ENCODE measurements at regions not wholly inside any gene's neighbourhood (a gene's known extent, or its start where the extent isn't known, plus 50 kb on each side); places are given as distances from the start of the nearest gene placed in this dataset.

DNA sequence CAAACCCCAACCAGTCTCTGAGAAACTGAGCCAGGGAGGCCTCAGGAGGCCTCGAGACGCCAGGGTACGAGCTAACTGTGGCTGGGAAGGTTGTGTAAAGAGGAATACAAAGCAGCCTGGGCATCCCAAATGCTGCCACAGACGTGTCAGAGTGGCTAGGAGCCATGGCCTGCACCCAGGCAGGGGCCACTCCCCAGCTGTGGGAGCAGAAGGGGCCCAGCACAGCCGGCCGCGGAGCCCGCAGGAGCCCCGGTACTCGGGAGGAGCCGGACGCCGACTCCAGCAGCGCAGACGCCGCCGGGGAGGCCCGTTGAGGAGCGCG, 349.8 kb upstream of the B3GAT1 start:
- Histone ChIP-seq H3K79me2 (ENCODE audit: low read length) (no peaks in the 10 kb centered on the region), H4K20me1 (ENCODE audit: insufficient read depth, low read length) (no peaks in the 10 kb centered on the region), H3K4me1 (ENCODE audit: low read length) (no peaks in the 10 kb centered on the region), H3K27ac (ENCODE audit: low read length) (no peak overlapping the region), H3K27me3 (ENCODE audit: low read depth, low read length) (no peaks in the 10 kb centered on the region), H3K9ac (ENCODE audit: low read length) (no peak overlapping the region), H3K36me3 (replicated peaks; ENCODE audit: low read depth, low read length) (no peaks in the 10 kb centered on the region), H3K4me2 (ENCODE audit: low read length) (no peak overlapping the region), H2AFZ (ENCODE audit: low read depth, low read length) (no peak overlapping the region), H3K4me3 (ENCODE audit: low read length) (no peak overlapping the region), H3K9me3 (ENCODE audit: insufficient read depth, low read length) (no peaks in the 10 kb centered on the region)
- TF ChIP-seq, protein P1, sequence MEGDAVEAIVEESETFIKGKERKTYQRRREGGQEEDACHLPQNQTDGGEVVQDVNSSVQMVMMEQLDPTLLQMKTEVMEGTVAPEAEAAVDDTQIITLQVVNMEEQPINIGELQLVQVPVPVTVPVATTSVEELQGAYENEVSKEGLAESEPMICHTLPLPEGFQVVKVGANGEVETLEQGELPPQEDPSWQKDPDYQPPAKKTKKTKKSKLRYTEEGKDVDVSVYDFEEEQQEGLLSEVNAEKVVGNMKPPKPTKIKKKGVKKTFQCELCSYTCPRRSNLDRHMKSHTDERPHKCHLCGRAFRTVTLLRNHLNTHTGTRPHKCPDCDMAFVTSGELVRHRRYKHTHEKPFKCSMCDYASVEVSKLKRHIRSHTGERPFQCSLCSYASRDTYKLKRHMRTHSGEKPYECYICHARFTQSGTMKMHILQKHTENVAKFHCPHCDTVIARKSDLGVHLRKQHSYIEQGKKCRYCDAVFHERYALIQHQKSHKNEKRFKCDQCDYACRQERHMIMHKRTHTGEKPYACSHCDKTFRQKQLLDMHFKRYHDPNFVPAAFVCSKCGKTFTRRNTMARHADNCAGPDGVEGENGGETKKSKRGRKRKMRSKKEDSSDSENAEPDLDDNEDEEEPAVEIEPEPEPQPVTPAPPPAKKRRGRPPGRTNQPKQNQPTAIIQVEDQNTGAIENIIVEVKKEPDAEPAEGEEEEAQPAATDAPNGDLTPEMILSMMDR (IDR thresholded peaks at IDR 0.05; ENCODE audit: low read depth, low read length), result no peak
- TF ChIP-seq EZH2phosphoT487 (IDR thresholded peaks at IDR 0.05; ENCODE audit: low read depth), result no peak

GRCh38 chr11:134761386-134761785, 349.3 kb upstream of the B3GAT1 start:
- Histone ChIP-seq H3K4me1 (ENCODE audit: low read length) (no peaks in the 10 kb centered on the region), H3K27ac (ENCODE audit: low read length) (no peak overlapping the region), H3K4me2 (ENCODE audit: low read length) (no peak overlapping the region), H2AFZ (ENCODE audit: low read depth, low read length) (no peak overlapping the region), H4K20me1 (ENCODE audit: insufficient read depth, low read length) (no peaks in the 10 kb centered on the region), H3K9me3 (ENCODE audit: insufficient read depth, low read length) (no peaks in the 10 kb centered on the region), H3K36me3 (replicated peaks; ENCODE audit: low read depth, low read length) (no peaks in the 10 kb centered on the region), H3K9ac (ENCODE audit: low read length) (no peak overlapping the region), H3K27me3 (ENCODE audit: low read depth, low read length) (no peaks in the 10 kb centered on the region), H3K79me2 (ENCODE audit: low read length) (no peaks in the 10 kb centered on the region), H3K4me3 (ENCODE audit: low read length) (no peak overlapping the region)
- no peak for TF ChIP-seq EZH2phosphoT487 (IDR thresholded peaks at IDR 0.05; ENCODE audit: low read depth)
- TF ChIP-seq, protein P1 (IDR thresholded peaks at IDR 0.05; ENCODE audit: low read depth, low read length), result no peak

GRCh38 chr11:134760957-134761356, 348.9 kb upstream of the B3GAT1 start:
- Histone ChIP-seq H3K27me3 (ENCODE audit: low read depth, low read length) (no peaks in the 10 kb centered on the region), H3K4me1 (ENCODE audit: low read length) (no peaks in the 10 kb centered on the region), H3K27ac (ENCODE audit: low read length) (no peak overlapping the region), H2AFZ (ENCODE audit: low read depth, low read length) (no peak overlapping the region), H3K4me2 (ENCODE audit: low read length) (no peak overlapping the region), H4K20me1 (ENCODE audit: insufficient read depth, low read length) (no peaks in the 10 kb centered on the region), H3K79me2 (ENCODE audit: low read length) (no peaks in the 10 kb centered on the region), H3K9ac (ENCODE audit: low read length) (no peak overlapping the region), H3K4me3 (ENCODE audit: low read length) (no peak overlapping the region), H3K36me3 (replicated peaks; ENCODE audit: low read depth, low read length) (no peaks in the 10 kb centered on the region), H3K9me3 (ENCODE audit: insufficient read depth, low read length) (no peaks in the 10 kb centered on the region)
- TF ChIP-seq EZH2phosphoT487 (IDR thresholded peaks at IDR 0.05; ENCODE audit: low read depth), result no peak
- TF ChIP-seq, protein P1 (IDR thresholded peaks at IDR 0.05; ENCODE audit: low read depth, low read length), result no peak

- no peak overlapping the region for H2AFZ ChIP-seq (ENCODE audit: low read depth, low read length)
- no peaks in the 10 kb centered on the region for H4K20me1 ChIP-seq (ENCODE audit: insufficient read depth, low read length)
- H3K4me1 ChIP-seq (ENCODE audit: low read length), result no peaks in the 10 kb centered on the region
- no peak overlapping the region for H3K9ac ChIP-seq (ENCODE audit: low read length)
- H3K27ac ChIP-seq (ENCODE audit: low read length), result no peak overlapping the region
- H3K79me2 ChIP-seq (ENCODE audit: low read length), result no peaks in the 10 kb centered on the region
- no peaks in the 10 kb centered on the region for H3K9me3 ChIP-seq (ENCODE audit: insufficient read depth, low read length)
- TF ChIP-seq, protein P1 (IDR thresholded peaks at IDR 0.05; ENCODE audit: low read depth, low read length), result no peak
- no peak for TF ChIP-seq EZH2phosphoT487 (IDR thresholded peaks at IDR 0.05; ENCODE audit: low read depth)
- no peaks in the 10 kb centered on the region for H3K27me3 ChIP-seq (ENCODE audit: low read depth, low read length)
- no peaks in the 10 kb centered on the region for H3K36me3 ChIP-seq (replicated peaks; ENCODE audit: low read depth, low read length)
- no peak overlapping the region for H3K4me3 ChIP-seq (ENCODE audit: low read length)
- H3K4me2 ChIP-seq (ENCODE audit: low read length), result no peak overlapping the region
These were observed 348.3 kb upstream of the B3GAT1 start for GRCh38 chr11:134760299-134760698.
